HG03460 (cell line): ENCODE measurements at regions not wholly inside any gene's neighbourhood (a gene's known extent, or its start where the extent isn't known, plus 50 kb on each side); places are given as distances from the start of the nearest gene placed in this dataset.
"Not testable (repeated sequence)": the region's sequence is repeated elsewhere in the genome, so short reads cannot be mapped to it uniquely, and the experiment has no call there.

Experiments
- ATAC-seq: cut with Tn5 transposase; IDR thresholded peaks from one replicate; pipeline ENCODE4 v1.9.1; 2021; ENCODE audit not compliant: unreplicated experiment

GRCh38 chr5:99177796-99178195, 249.0 kb upstream of the CHD1 start:
- no peak for ATAC-seq

- no peak for ATAC-seq
Observed at GRCh38 chr5:99176186-99176585, 247.4 kb upstream of the CHD1 start.

- no peak for ATAC-seq
Observed at GRCh38 chr5:99169309-99169708, 240.5 kb upstream of the CHD1 start.

GRCh38 chr5:99161538-99161937, 232.7 kb upstream of the CHD1 start:
- not testable (repeated sequence) for ATAC-seq

GRCh38 chr5:99156688-99157087, 227.9 kb upstream of the CHD1 start:
- ATAC-seq = no peak

GRCh38 chr5:99143283-99143795, 214.5 kb upstream of the CHD1 start:
- ATAC-seq = not testable (repeated sequence)

- no peak for ATAC-seq
Observed at GRCh38 chr5:99141534-99142128, 212.8 kb upstream of the CHD1 start.

GRCh38 chr5:99138911-99139310, 210.1 kb upstream of the CHD1 start:
- no peak for ATAC-seq

- no peak for ATAC-seq
Observed at GRCh38 chr5:99133921-99134320, 205.1 kb upstream of the CHD1 start.

GRCh38 chr5:99129768-99130501, 201.1 kb upstream of the CHD1 start:
- no peak for ATAC-seq

GRCh38 chr5:99122976-99123375, 194.2 kb upstream of the CHD1 start:
- ATAC-seq = no peak

GRCh38 chr5:99119326-99119725, 190.5 kb upstream of the CHD1 start:
- ATAC-seq = no peak

- no peak for ATAC-seq
Observed at GRCh38 chr5:99116526-99116925, 187.7 kb upstream of the CHD1 start.

- no peak for ATAC-seq
Observed at GRCh38 chr5:99109894-99110293, 181.1 kb upstream of the CHD1 start.

- ATAC-seq = no peak
Observed at GRCh38 chr5:99105216-99105615, 176.4 kb upstream of the CHD1 start.

GRCh38 chr5:99104538-99105132, 175.8 kb upstream of the CHD1 start:
- no peak for ATAC-seq

GRCh38 chr5:99102073-99102697, 173.4 kb upstream of the CHD1 start:
- no peak for ATAC-seq

- no peak for ATAC-seq
Observed at GRCh38 chr5:99099691-99100090, 170.9 kb upstream of the CHD1 start.

GRCh38 chr5:99089822-99090549, 161.2 kb upstream of the CHD1 start:
- ATAC-seq = no peak

GRCh38 chr5:99088309-99088708, 159.5 kb upstream of the CHD1 start:
- ATAC-seq = no peak

GRCh38 chr5:99083197-99083596, 154.4 kb upstream of the CHD1 start:
- ATAC-seq = no peak
